ENCODE measurements at regions not wholly inside any gene's neighbourhood (a gene's known extent, or its start where the extent isn't known, plus 50 kb on each side); places are given as distances from the start of the nearest gene placed in this dataset.
"Not testable (repeated sequence)": the region's sequence is repeated elsewhere in the genome, so short reads cannot be mapped to it uniquely, and the experiment has no call there.

DNA sequence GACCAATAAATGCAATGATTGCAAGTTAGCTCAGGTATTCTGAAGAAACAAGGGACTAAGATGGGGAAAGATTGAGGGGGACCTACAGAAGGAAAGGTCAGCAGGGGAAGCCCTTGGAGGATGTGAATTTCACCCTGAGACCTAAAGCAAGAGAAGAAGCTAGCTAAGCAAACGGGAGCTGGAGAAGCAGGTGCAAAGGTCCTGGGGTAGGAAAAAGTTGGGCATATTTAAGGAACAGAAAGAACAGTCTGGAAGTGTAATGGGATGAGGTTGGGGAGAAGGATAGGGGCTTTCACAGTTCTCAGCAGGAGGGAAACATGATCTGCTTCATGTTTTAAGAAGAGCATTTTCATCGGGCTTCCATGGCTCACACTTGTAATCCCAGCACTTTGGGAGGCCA, 89.7 kb upstream of the SLC45A1 start:
- Histone ChIP-seq H3K4me3 (no peak overlapping the region), H3K27ac (no peak overlapping the region), H3K4me1 (peaks cover 0 to 38% (median 9%) of the 10 kb centered on the region in 6 donors), H3K27me3 (replicated peaks in 1 of 7) (peaks cover 0 to 12% (median 0%) of the 10 kb centered on the region in 7 donors), H3K9me3 (peaks cover 0 to 10% (median 2%) of the 10 kb centered on the region in 8 donors), H3K36me3 (no peaks in the 10 kb centered on the region)
- TF ChIP-seq POLR2A (IDR thresholded peaks at IDR 0.05) (no peak), POLR2AphosphoS5 (IDR thresholded peaks at IDR 0.05) (no peak)
- TF ChIP-seq, protein P1, sequence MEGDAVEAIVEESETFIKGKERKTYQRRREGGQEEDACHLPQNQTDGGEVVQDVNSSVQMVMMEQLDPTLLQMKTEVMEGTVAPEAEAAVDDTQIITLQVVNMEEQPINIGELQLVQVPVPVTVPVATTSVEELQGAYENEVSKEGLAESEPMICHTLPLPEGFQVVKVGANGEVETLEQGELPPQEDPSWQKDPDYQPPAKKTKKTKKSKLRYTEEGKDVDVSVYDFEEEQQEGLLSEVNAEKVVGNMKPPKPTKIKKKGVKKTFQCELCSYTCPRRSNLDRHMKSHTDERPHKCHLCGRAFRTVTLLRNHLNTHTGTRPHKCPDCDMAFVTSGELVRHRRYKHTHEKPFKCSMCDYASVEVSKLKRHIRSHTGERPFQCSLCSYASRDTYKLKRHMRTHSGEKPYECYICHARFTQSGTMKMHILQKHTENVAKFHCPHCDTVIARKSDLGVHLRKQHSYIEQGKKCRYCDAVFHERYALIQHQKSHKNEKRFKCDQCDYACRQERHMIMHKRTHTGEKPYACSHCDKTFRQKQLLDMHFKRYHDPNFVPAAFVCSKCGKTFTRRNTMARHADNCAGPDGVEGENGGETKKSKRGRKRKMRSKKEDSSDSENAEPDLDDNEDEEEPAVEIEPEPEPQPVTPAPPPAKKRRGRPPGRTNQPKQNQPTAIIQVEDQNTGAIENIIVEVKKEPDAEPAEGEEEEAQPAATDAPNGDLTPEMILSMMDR (IDR thresholded peaks at IDR 0.05 in 8 of 11, conservative IDR thresholded peaks at IDR 0.05 in 3 of 11): no peak
- 92 to 98% (median 96%) methylated on average over 2 of the region's 2 CpGs for WGBS, 5 donors
- intact Hi-C loops (cut with DNase I; ENCODE audit: low total_unique reads): no loop called here
- no peak for DNase-seq

DNA sequence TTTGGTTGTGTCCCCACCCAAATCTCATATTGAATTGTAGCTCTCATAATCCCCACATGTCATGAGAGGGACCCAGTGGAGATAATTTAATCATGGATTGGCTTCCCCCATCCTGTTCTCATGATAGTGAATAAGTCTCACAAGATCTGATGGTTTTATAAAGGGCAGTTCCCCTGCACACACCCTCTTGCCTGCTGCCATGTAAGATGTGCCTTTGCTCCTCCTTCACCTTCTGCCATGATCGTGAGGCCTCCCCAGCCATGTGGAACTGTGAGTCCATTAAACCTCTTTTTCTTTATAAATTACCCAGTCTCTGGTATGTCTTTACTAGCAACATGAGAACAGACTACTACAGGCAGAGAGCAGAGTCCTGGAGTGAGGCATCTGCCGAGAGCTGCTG, 90.2 kb upstream of the SLC45A1 start:
- intact Hi-C loops (cut with DNase I; ENCODE audit: low total_unique reads); H3K4me3 ChIP-seq; DNase-seq; H3K36me3 ChIP-seq; H3K27ac ChIP-seq: not testable (repeated sequence)
- H3K27me3 ChIP-seq (replicated peaks in 1 of 7): peaks cover 0 to 14% (median 0%) of the 10 kb centered on the region in 7 donors
- peaks cover 0 to 38% (median 9%) of the 10 kb centered on the region in 6 donors for H3K4me1 ChIP-seq
- 86 to 100% (median 96%) methylated on average over 2 of the region's 2 CpGs for WGBS, 5 donors
- peaks cover 0 to 10% (median 2%) of the 10 kb centered on the region in 8 donors for H3K9me3 ChIP-seq

DNA sequence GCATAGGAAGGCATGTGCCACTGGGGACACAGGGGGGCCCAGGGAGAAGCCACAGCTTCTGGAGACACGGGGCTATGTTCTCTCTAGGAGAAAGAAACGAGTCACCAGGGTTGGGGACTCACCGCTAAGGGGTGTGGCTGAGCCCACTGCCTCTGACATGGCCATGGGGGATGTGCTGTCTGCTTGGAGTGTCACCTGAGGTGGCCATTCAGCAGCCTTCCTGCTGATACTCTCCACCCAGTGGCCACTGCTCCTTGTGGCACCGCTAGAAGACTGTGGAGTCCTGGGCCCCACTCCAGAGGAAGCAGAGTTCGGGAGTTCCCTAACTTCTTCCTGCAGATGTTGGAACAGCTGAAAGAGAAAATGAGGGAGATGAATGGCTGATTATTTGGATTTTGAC, 91.2 kb upstream of the SLC45A1 start:
- 33 to 47% (median 40%) methylated on average over 5 of the region's 5 CpGs for WGBS, 5 donors

DNA sequence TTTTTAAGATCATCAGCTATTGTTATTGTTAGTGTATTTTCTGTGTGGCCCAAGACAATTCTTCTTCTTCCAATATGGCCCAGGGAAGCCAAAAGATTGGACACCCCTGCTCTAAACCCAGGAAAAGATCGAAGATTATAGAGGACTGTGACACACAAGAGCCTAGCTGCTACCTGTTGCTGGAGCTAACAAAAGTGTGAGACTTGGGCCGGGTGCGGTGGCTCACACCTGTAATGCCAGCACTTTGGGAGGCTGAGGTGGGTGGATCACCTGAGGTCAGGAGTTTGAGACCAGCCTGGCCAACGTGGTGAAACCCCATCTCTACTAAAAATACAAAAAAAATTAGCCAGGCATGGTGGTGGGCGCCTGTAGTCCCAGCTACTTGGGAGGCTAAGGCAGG, 91.9 kb upstream of the SLC45A1 start:
- intact Hi-C loops (cut with DNase I; ENCODE audit: low total_unique reads); H3K36me3 ChIP-seq; H3K4me3 ChIP-seq; DNase-seq: not testable (repeated sequence)
- peak overlapping the region in 1 of 8 donors; percentile 83 for H3K27ac ChIP-seq
- H3K27me3 ChIP-seq (replicated peaks in 1 of 7): peaks cover 0 to 14% (median 0%) of the 10 kb centered on the region in 7 donors
- H3K9me3 ChIP-seq: peaks cover 0 to 10% (median 2%) of the 10 kb centered on the region in 8 donors
- WGBS, 5 donors: 81 to 93% (median 90%) methylated on average over 5 of the region's 5 CpGs
- H3K4me1 ChIP-seq: peaks cover 0 to 30% (median 9%) of the 10 kb centered on the region in 6 donors

More for the DNA sequence above, 91.2 kb upstream of the SLC45A1 start:
- H3K27ac ChIP-seq: no peak overlapping the region
- no peaks in the 10 kb centered on the region for H3K36me3 ChIP-seq
- H3K4me3 ChIP-seq: no peak overlapping the region
- TF ChIP-seq, protein P1 (IDR thresholded peaks at IDR 0.05 in 8 of 11, conservative IDR thresholded peaks at IDR 0.05 in 3 of 11): no peak
- TF ChIP-seq POLR2AphosphoS5 (IDR thresholded peaks at IDR 0.05): no peak
- no peak for TF ChIP-seq POLR2A (IDR thresholded peaks at IDR 0.05)
- peaks cover 0 to 10% (median 2%) of the 10 kb centered on the region in 8 donors for H3K9me3 ChIP-seq
- peaks cover 0 to 31% (median 9%) of the 10 kb centered on the region in 6 donors for H3K4me1 ChIP-seq
- peaks cover 0 to 14% (median 0%) of the 10 kb centered on the region in 7 donors for H3K27me3 ChIP-seq (replicated peaks in 1 of 7)
- DNase-seq: no peak
- intact Hi-C loops (cut with DNase I; ENCODE audit: low total_unique reads): no loop called here

DNA sequence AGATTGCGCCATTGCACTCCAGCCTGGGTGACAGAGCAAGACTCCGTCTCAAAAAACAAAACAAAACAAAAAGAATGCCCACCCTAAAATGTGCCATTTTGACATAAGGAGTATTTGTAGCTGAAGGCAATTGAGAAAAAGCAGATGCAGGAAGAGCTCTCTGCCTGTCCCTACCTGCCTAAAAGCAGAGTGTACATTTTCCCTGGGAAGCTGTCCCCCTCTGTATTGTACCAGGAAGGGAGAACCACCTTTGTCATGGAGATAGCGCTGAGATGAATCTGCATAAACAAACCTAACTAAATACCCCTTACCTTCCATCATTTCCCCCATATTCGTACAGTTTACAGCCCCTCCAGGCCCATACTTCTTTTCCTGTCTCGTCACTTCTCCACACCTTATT, 94.4 kb upstream of the SLC45A1 start:
- Histone ChIP-seq H3K36me3 (no peaks in the 10 kb centered on the region), H3K27me3 (replicated peaks in 1 of 7) (peaks cover 0 to 20% (median 0%) of the 10 kb centered on the region in 7 donors), H3K4me3 (no peak overlapping the region), H3K4me1 (peaks cover 0 to 40% (median 11%) of the 10 kb centered on the region in 6 donors), H3K27ac (no peak overlapping the region), H3K9me3 (peaks cover 0 to 10% (median 2%) of the 10 kb centered on the region in 8 donors)
- intact Hi-C loops (cut with DNase I; ENCODE audit: low total_unique reads): no loop called here
- no peak for DNase-seq
- 81 to 95% (median 83%) methylated on average over 5 of the region's 5 CpGs for WGBS, 5 donors
- TF ChIP-seq, protein P1 (IDR thresholded peaks at IDR 0.05 in 8 of 11, conservative IDR thresholded peaks at IDR 0.05 in 3 of 11): no peak
- no peak for TF ChIP-seq POLR2AphosphoS5 (IDR thresholded peaks at IDR 0.05)
- no peak for TF ChIP-seq POLR2A (IDR thresholded peaks at IDR 0.05)

Measured in spleen (tissue), 11 donors.